ENCODE measurements at regions not wholly inside any gene's neighbourhood (a gene's known extent, or its start where the extent isn't known, plus 50 kb on each side); places are given as distances from the start of the nearest gene placed in this dataset.

DNA sequence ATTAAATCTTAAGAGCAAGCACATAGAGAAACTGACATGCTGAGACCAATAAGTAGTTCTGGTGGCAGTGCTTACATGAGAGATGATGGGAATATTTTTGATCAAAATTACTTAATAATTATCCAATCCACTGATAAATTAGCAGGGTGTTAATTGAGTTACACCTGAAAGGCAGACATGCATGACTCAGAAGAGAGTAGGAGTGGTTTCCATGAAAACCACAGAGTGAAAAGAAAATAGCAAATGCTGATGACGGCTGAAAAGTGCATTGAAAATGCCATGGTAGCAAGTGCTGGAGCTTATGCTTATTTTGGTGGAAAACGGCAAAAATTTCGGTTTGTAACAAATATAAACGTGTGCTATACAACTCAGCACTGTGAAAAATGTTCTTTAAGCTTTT is 267.8 kb upstream of the LRRN1 start (continued):
- TF ChIP-seq ASH2L (IDR thresholded peaks at IDR 0.05; ENCODE audit: low read length) = no peak
- TF ChIP-seq BACH1 (IDR thresholded peaks at IDR 0.05; ENCODE audit: low read length) = no peak

All from H1 (cell line).